HCT116 (cell line): ENCODE measurements at regions not wholly inside any gene's neighbourhood (a gene's known extent, or its start where the extent isn't known, plus 50 kb on each side); places are given as distances from the start of the nearest gene placed in this dataset.

ENCODE experiments used
- ATAC-seq: fragments of 200-7000 bp; cut with Tn5 transposase; 2 replicates; pipeline ENCODE4 v1.9.1; 2020; ENCODE audit warnings: mild to moderate bottlenecking, moderate library complexity
- BruUV-seq: library from RNA; stranded (reverse); fragments of 400-500 nt; replicated peaks from 2 replicates; lab custom pipeline; 2021; lab: Mats Ljungman, UMichigan
- CTCF ChIA-PET: fragments of 300-600 bp; sonication (Branson Sonifier 250); formaldehyde crosslinking; loops from one replicate; lab custom pipeline; 2021; ENCODE audit warnings: antibody characterized with exemption; lab: Charles Lee
- POLR2A ChIA-PET: fragments of 300-600, 350-600 bp; sonication (Branson Sonifier 250); formaldehyde crosslinking; loops from one replicate; lab custom pipeline; 2021; ENCODE audit warnings: antibody characterized with exemption; lab: Charles Lee
- RAD21 ChIA-PET, 2 experiments: fragments of 300-600 bp; sonication (Branson Sonifier 250); formaldehyde crosslinking; loops; one replicate each; lab custom pipeline; 2023; ENCODE audit warnings: low total read pairs in 2 of 2; ENCODE audit not compliant: uncharacterized antibody in 2 of 2, unreplicated experiment in 2 of 2, low non-redundant PET in 1 of 2; lab: Charles Lee
- DNase-seq: peaks from one replicate; pipeline ENCODE4 v3.0.0-alpha.2; 2010; ENCODE audit warnings: low read depth, low spot score
- H2AFZ ChIP-seq: fragments of 200-600 bp; shearing (Covaris generic), sonication (generic); 2 replicates; pipeline ENCODE4 v1.6.1; 2017; ENCODE audit warnings: low read depth, mixed run types, mixed read lengths, antibody characterized with exemption, low read length; ENCODE audit not compliant: poor library complexity, severe bottlenecking
- H3K27ac ChIP-seq: 2 replicates; pipeline ENCODE4 v1.5.1; 2012; ENCODE audit warnings: low read depth, low read length
- H3K27me3 ChIP-seq: fragments of 200-600 bp; sonication (generic); 2 replicates; pipeline ENCODE4 v1.6.1; 2016; ENCODE audit warnings: mixed run types, low read length, mixed read lengths; ENCODE audit not compliant: insufficient read depth
- H3K36me3 ChIP-seq, 2 experiments: fragments of 200-500 bp in 1 of 2; fragments of 200-600 bp in 1 of 2; sonication (Bioruptor generic) in 1 of 2; sonication (generic) in 1 of 2; 2 replicates each; pipeline versions ENCODE4 v1.5.1 to v1.6.1; 2014 to 2016; ENCODE audit warnings: low read length in 2 of 2, inconsistent platforms in 1 of 2, mixed read lengths in 1 of 2, mixed run types in 1 of 2; ENCODE audit not compliant: insufficient read depth in 2 of 2, control insufficient read depth in 1 of 2
- H3K4me1 ChIP-seq, 2 experiments: fragments of 200-600 bp in 1 of 2; sonication (generic) in 1 of 2; 2 replicates each; pipeline versions ENCODE4 v1.5.1 to v1.6.1; 2012 to 2017; ENCODE audit warnings: low read length in 2 of 2, inconsistent platforms in 1 of 2, mild to moderate bottlenecking in 1 of 2, mixed read lengths in 1 of 2, mixed run types in 1 of 2, moderate library complexity in 1 of 2; ENCODE audit not compliant: insufficient read depth in 2 of 2, control insufficient read depth in 1 of 2
- H3K4me2 ChIP-seq: fragments of 200-600 bp; sonication (generic); 2 replicates; pipeline ENCODE4 v1.6.1; 2017; ENCODE audit warnings: mixed run types, low read length, mixed read lengths
- H3K4me3 ChIP-seq, 2 experiments: fragments of 200-600 bp in 1 of 2; sonication (generic) in 1 of 2; replicated peaks in 1 of 2; 2 replicates each; pipeline ENCODE4 v1.5.1; 2011 to 2016; ENCODE audit warnings: low read length in 2 of 2, control low read depth in 1 of 2, low read depth in 1 of 2, mild to moderate bottlenecking in 1 of 2, mixed read lengths in 1 of 2, mixed run types in 1 of 2
- H3K79me2 ChIP-seq: fragments of 200-600 bp; sonication (generic); 2 replicates; pipeline ENCODE4 v1.6.1; 2017; ENCODE audit warnings: mild to moderate bottlenecking, mixed run types, low read length, moderate library complexity, mixed read lengths; ENCODE audit not compliant: insufficient read depth
- H3K9ac ChIP-seq: fragments of 200-600 bp; sonication (generic); 2 replicates; pipeline ENCODE4 v1.6.1; 2016; ENCODE audit warnings: low read length, mixed read lengths
- H3K9me2 ChIP-seq: fragments of 200-600 bp; sonication (generic), shearing (Covaris generic); 2 replicates; pipeline ENCODE4 v1.6.1; 2017; ENCODE audit warnings: mixed run types, mild to moderate bottlenecking, moderate library complexity; ENCODE audit not compliant: insufficient read depth
- H3K9me3 ChIP-seq, 2 experiments: fragments of 200-500 bp in 1 of 2; fragments of 200-600 bp in 1 of 2; sonication (Bioruptor generic) in 1 of 2; sonication (generic) in 1 of 2; 2 replicates each; pipeline ENCODE4 v1.6.1; 2014 to 2017; ENCODE audit warnings: low read length in 2 of 2, mixed read lengths in 2 of 2, inconsistent platforms in 1 of 2, low read depth in 1 of 2, mild to moderate bottlenecking in 1 of 2, mixed run types in 1 of 2, moderate library complexity in 1 of 2; ENCODE audit not compliant: control insufficient read depth in 1 of 2, insufficient read depth in 1 of 2
- H4K20me1 ChIP-seq: fragments of 200-600 bp; sonication (generic), shearing (Covaris generic); 2 replicates; pipeline ENCODE4 v1.6.1; 2017; ENCODE audit warnings: mixed run types, mild to moderate bottlenecking, moderate library complexity; ENCODE audit not compliant: insufficient read depth
- ATF3 ChIP-seq: IDR thresholded peaks from 2 replicates; pipeline ENCODE4 v1.6.1; 2012
- CBX3 ChIP-seq: IDR thresholded peaks from 2 replicates; pipeline ENCODE4 v1.6.1; 2012; ENCODE audit warnings: low read depth
- CTCF ChIP-seq, 3 experiments: fragments of 200-600 bp in 1 of 3; sonication (generic) in 1 of 3; IDR thresholded peaks in 2 of 3; conservative IDR thresholded peaks in 1 of 3; 2 replicates each; pipeline ENCODE4 v1.5.1; 2012 to 2017; ENCODE audit warnings: low read depth in 2 of 3, low read length in 2 of 3, antibody characterized with exemption in 1 of 3, borderline replicate concordance in 1 of 3, control low read depth in 1 of 3, mild to moderate bottlenecking in 1 of 3, mixed read lengths in 1 of 3, mixed run types in 1 of 3, moderate library complexity in 1 of 3; ENCODE audit not compliant: insufficient read depth in 1 of 3
- EZH2phosphoT487 ChIP-seq: fragments of 200-600 bp; IDR thresholded peaks from 2 replicates; pipeline ENCODE4 v1.6.1; 2018; ENCODE audit warnings: antibody characterized with exemption, borderline replicate concordance
- FOSL1 ChIP-seq: IDR thresholded peaks from 2 replicates; pipeline ENCODE4 v1.6.1; 2012; ENCODE audit warnings: low read depth
- JUND ChIP-seq: IDR thresholded peaks from 2 replicates; pipeline ENCODE4 v1.6.1; 2012
- POLR2AphosphoS5 ChIP-seq: IDR thresholded peaks from 2 replicates; pipeline ENCODE4 v1.6.1; 2011; ENCODE audit warnings: mild to moderate bottlenecking, low read depth, low read length, moderate library complexity
- SIN3A ChIP-seq: IDR thresholded peaks from 2 replicates; pipeline ENCODE4 v1.6.1; 2012; ENCODE audit warnings: low read depth
- TCF7L2 ChIP-seq: IDR thresholded peaks from 2 replicates; pipeline ENCODE4 v1.7.0; 2011; ENCODE audit warnings: borderline replicate concordance, inconsistent platforms; ENCODE audit not compliant: insufficient read depth, insufficient read length; ENCODE audit errors: extremely low read depth
- ZBTB33 ChIP-seq: IDR thresholded peaks from 2 replicates; pipeline ENCODE4 v1.6.1; 2011; ENCODE audit warnings: mild to moderate bottlenecking, low read length, moderate library complexity; ENCODE audit not compliant: insufficient replicate concordance; ENCODE audit errors: extremely low read depth
- ZFX ChIP-seq: fragments of 450-650 bp; IDR thresholded peaks from 2 replicates; pipeline ENCODE4 v1.6.1; 2017
- intact Hi-C: fragments of 100-400 bp; cut with micrococcal nuclease; formaldehyde crosslinking; loops from 2 replicates; pipeline ENCODE4 v1.10.0; 2022
- TF ChIP-seq, protein P1 (sequence below): IDR thresholded peaks from 2 replicates; pipeline ENCODE4 v1.6.1; 2012; ENCODE audit warnings: low read depth

- ATAC-seq, result no peak
- BruUV-seq, result no TSS peak
- CTCF ChIA-PET, result no interaction called here
Observed at GRCh38 chr7:36029311-36029710, 123.7 kb upstream of the EEPD1 start.

More at GRCh38 chr7:36029311-36029710, 123.7 kb upstream of the EEPD1 start:
- no peak for DNase-seq
- no peak overlapping the region for H3K9ac ChIP-seq
- no peaks in the 10 kb centered on the region for H3K9me3 ChIP-seq
- no peaks in the 10 kb centered on the region for H3K9me2 ChIP-seq
- TF ChIP-seq, protein P1, sequence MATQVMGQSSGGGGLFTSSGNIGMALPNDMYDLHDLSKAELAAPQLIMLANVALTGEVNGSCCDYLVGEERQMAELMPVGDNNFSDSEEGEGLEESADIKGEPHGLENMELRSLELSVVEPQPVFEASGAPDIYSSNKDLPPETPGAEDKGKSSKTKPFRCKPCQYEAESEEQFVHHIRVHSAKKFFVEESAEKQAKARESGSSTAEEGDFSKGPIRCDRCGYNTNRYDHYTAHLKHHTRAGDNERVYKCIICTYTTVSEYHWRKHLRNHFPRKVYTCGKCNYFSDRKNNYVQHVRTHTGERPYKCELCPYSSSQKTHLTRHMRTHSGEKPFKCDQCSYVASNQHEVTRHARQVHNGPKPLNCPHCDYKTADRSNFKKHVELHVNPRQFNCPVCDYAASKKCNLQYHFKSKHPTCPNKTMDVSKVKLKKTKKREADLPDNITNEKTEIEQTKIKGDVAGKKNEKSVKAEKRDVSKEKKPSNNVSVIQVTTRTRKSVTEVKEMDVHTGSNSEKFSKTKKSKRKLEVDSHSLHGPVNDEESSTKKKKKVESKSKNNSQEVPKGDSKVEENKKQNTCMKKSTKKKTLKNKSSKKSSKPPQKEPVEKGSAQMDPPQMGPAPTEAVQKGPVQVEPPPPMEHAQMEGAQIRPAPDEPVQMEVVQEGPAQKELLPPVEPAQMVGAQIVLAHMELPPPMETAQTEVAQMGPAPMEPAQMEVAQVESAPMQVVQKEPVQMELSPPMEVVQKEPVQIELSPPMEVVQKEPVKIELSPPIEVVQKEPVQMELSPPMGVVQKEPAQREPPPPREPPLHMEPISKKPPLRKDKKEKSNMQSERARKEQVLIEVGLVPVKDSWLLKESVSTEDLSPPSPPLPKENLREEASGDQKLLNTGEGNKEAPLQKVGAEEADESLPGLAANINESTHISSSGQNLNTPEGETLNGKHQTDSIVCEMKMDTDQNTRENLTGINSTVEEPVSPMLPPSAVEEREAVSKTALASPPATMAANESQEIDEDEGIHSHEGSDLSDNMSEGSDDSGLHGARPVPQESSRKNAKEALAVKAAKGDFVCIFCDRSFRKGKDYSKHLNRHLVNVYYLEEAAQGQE, result no peak
- TF ChIP-seq ZBTB33, result no peak
- TF ChIP-seq EZH2phosphoT487, result no peak
- no peak for TF ChIP-seq JUND
- no peak for TF ChIP-seq ATF3
- TF ChIP-seq ZFX, result no peak
- TF ChIP-seq CTCF (IDR thresholded peaks at IDR 0.05 in 2 of 3, conservative IDR thresholded peaks at IDR 0.05 in 1 of 3; ENCODE audit: borderline replicate concordance in 1 of 3, insufficient read depth in 1 of 3, low read depth in 2 of 3, low read length in 2 of 3), result no peak
- no peak for TF ChIP-seq FOSL1
- TF ChIP-seq CBX3, result no peak
- no peak for TF ChIP-seq SIN3A
- no peak for TF ChIP-seq TCF7L2
- no peak for TF ChIP-seq POLR2AphosphoS5
- no peaks in the 10 kb centered on the region for H3K79me2 ChIP-seq
- ChIA-PET RAD21 (no interaction called here), POLR2A (no interaction called here)
- no peak overlapping the region for H2AFZ ChIP-seq
- H3K4me2 ChIP-seq, result no peak overlapping the region
- H3K36me3 ChIP-seq, result no peaks in the 10 kb centered on the region
- no peaks in the 10 kb centered on the region for H4K20me1 ChIP-seq
- H3K27me3 ChIP-seq, result no peaks in the 10 kb centered on the region
- H3K4me1 ChIP-seq, result no peaks in the 10 kb centered on the region
- intact Hi-C loops, result no loop called here
- H3K4me3 ChIP-seq, result no peak overlapping the region
- no peak overlapping the region for H3K27ac ChIP-seq
